HEK293T (cell line): ENCODE measurements at regions not wholly inside any gene's neighbourhood (a gene's known extent, or its start where the extent isn't known, plus 50 kb on each side); places are given as distances from the start of the nearest gene placed in this dataset.

Experiments used
- BHLHE40 ChIP-seq: fragments of 450-650 bp; IDR thresholded peaks from 2 replicates; pipeline ENCODE4 v1.6.1; 2016; ENCODE audit warnings: mild to moderate bottlenecking, moderate library complexity, borderline replicate concordance
- SP1 ChIP-seq: fragments of 450-650 bp; IDR thresholded peaks from 2 replicates; pipeline ENCODE4 v1.6.1; 2017

GRCh38 chr3:193865339-193865738, 270.6 kb upstream of the HES1 start:
- no peak for TF ChIP-seq BHLHE40
- TF ChIP-seq SP1: no peak
